ENCODE measurements at regions not wholly inside any gene's neighbourhood (a gene's known extent, or its start where the extent isn't known, plus 50 kb on each side); places are given as distances from the start of the nearest gene placed in this dataset.

- TF ChIP-seq, protein P1, sequence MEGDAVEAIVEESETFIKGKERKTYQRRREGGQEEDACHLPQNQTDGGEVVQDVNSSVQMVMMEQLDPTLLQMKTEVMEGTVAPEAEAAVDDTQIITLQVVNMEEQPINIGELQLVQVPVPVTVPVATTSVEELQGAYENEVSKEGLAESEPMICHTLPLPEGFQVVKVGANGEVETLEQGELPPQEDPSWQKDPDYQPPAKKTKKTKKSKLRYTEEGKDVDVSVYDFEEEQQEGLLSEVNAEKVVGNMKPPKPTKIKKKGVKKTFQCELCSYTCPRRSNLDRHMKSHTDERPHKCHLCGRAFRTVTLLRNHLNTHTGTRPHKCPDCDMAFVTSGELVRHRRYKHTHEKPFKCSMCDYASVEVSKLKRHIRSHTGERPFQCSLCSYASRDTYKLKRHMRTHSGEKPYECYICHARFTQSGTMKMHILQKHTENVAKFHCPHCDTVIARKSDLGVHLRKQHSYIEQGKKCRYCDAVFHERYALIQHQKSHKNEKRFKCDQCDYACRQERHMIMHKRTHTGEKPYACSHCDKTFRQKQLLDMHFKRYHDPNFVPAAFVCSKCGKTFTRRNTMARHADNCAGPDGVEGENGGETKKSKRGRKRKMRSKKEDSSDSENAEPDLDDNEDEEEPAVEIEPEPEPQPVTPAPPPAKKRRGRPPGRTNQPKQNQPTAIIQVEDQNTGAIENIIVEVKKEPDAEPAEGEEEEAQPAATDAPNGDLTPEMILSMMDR (IDR thresholded peaks at IDR 0.05) = no peak
- no peak for TF ChIP-seq POLR2AphosphoS5 (IDR thresholded peaks at IDR 0.05)
- TF ChIP-seq EP300 (IDR thresholded peaks at IDR 0.05) = no peak
Observed at GRCh38 chrX:88883200-88883599, 136.2 kb downstream of the CPXCR1 start.

Data from stomach (tissue), 4 donors.